ENCODE measurements at regions not wholly inside any gene's neighbourhood (a gene's known extent, or its start where the extent isn't known, plus 50 kb on each side); places are given as distances from the start of the nearest gene placed in this dataset.

GRCh38 chr6:56345376-56345995, 98.1 kb upstream of the COL21A1 start:
- no peak for DNase-seq

GRCh38 chr6:56343295-56343694, 95.9 kb upstream of the COL21A1 start:
- DNase-seq, result no peak

- DNase-seq, result no peak
These were observed 92.1 kb upstream of the COL21A1 start for GRCh38 chr6:56339524-56339923.

- DNase-seq, result no peak
These were observed 88.3 kb upstream of the COL21A1 start for GRCh38 chr6:56335726-56336125.

- DNase-seq, result no peak
These were observed 87.6 kb upstream of the COL21A1 start for GRCh38 chr6:56334937-56335336.

GRCh38 chr6:56329271-56330050, 82.1 kb upstream of the COL21A1 start:
- no peak for DNase-seq

GRCh38 chr6:56328728-56329090, 81.3 kb upstream of the COL21A1 start:
- DNase-seq, result no peak

- no peak for DNase-seq
These were observed 80.8 kb upstream of the COL21A1 start for GRCh38 chr6:56327946-56328727.

- DNase-seq, result no peak
These were observed 77.0 kb upstream of the COL21A1 start for GRCh38 chr6:56324396-56324795.

GRCh38 chr6:56318851-56319250, 71.5 kb upstream of the COL21A1 start:
- no peak for DNase-seq

- no peak for DNase-seq
These were observed 67.5 kb upstream of the COL21A1 start for GRCh38 chr6:56314683-56315523.

GRCh38 chr6:56311533-56312448, 64.4 kb upstream of the COL21A1 start:
- no peak for DNase-seq

GRCh38 chr6:56311061-56311460, 63.7 kb upstream of the COL21A1 start:
- DNase-seq, result no peak

GRCh38 chr6:56310241-56310640, 62.9 kb upstream of the COL21A1 start:
- no peak for DNase-seq

- no peak for DNase-seq
These were observed 52.5 kb upstream of the COL21A1 start for GRCh38 chr6:56299916-56300315.

GRCh38 chr6:56297022-56297989, 49.9 kb upstream of the COL21A1 start:
- DNase-seq, result no peak
